Brain microvascular endothelial cell (primary cell): ENCODE measurements at regions not wholly inside any gene's neighbourhood (a gene's known extent, or its start where the extent isn't known, plus 50 kb on each side); places are given as distances from the start of the nearest gene placed in this dataset.

ENCODE experiments used
- DNase-seq: peaks from one replicate; pipeline ENCODE4 v3.0.0-alpha.2; 2020
- H3K27ac ChIP-seq: fragments of 250-450 bp; sonication (Bioruptor Pico); 2 replicates; pipeline ENCODE4 v1.5.1; 2020; ENCODE audit warnings: mild to moderate bottlenecking, moderate library complexity
- H3K27me3 ChIP-seq: fragments of 250-450 bp; sonication (Bioruptor Pico); replicated peaks from 2 replicates; pipeline ENCODE4 v1.5.1; 2020; ENCODE audit warnings: mild to moderate bottlenecking
- H3K36me3 ChIP-seq: fragments of 250-450 bp; sonication (Bioruptor Pico); replicated peaks from 2 replicates; pipeline ENCODE4 v1.5.1; 2020; ENCODE audit warnings: mild to moderate bottlenecking
- H3K4me3 ChIP-seq: 2 replicates; pipeline ENCODE4 v1.5.1; 2011; ENCODE audit warnings: low read depth, mild to moderate bottlenecking, control low read depth, low read length, moderate library complexity
- in situ Hi-C: cut with HindIII; loops from 2 replicates; pipeline ENCODE4 v1.10.0; 2017; ENCODE audit warnings: low sequenced_read_pairs, low pct_ligation_motif_present
- TF ChIP-seq, protein P1 (sequence below): IDR thresholded peaks from 2 replicates; pipeline ENCODE4 v1.5.1; 2011; ENCODE audit warnings: low read depth, mild to moderate bottlenecking, moderate library complexity, low read length, control low read depth, inconsistent platforms; ENCODE audit errors: missing control alignments

DNA sequence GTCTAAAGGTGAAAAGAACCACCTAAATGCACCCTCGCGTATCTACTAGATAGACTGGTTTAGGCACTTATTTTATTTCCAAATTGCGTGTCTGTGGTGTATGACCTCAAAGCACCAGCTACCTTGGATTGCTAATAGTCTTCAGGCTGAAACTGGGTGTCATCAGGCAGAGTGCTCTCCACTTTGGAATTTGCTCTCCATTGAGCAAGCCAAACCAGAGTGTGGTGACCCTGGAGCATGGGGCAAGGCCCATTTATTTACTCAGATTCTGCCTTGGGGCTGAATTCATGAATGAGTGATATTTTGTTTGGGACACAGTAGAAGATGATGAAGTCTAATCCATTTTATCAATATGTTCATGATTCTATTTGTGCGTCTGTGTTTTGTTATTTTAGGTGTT, 812.8 kb upstream of the SLC35B3 start:
- Histone ChIP-seq H3K27ac (no peak overlapping the region), H3K36me3 (no peaks in the 10 kb centered on the region), H3K4me3 (no peak overlapping the region), H3K27me3 (no peaks in the 10 kb centered on the region)
- DNase-seq, result no peak
- TF ChIP-seq, protein P1, sequence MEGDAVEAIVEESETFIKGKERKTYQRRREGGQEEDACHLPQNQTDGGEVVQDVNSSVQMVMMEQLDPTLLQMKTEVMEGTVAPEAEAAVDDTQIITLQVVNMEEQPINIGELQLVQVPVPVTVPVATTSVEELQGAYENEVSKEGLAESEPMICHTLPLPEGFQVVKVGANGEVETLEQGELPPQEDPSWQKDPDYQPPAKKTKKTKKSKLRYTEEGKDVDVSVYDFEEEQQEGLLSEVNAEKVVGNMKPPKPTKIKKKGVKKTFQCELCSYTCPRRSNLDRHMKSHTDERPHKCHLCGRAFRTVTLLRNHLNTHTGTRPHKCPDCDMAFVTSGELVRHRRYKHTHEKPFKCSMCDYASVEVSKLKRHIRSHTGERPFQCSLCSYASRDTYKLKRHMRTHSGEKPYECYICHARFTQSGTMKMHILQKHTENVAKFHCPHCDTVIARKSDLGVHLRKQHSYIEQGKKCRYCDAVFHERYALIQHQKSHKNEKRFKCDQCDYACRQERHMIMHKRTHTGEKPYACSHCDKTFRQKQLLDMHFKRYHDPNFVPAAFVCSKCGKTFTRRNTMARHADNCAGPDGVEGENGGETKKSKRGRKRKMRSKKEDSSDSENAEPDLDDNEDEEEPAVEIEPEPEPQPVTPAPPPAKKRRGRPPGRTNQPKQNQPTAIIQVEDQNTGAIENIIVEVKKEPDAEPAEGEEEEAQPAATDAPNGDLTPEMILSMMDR, result no peak
- in situ Hi-C loops, result no loop called here

DNA sequence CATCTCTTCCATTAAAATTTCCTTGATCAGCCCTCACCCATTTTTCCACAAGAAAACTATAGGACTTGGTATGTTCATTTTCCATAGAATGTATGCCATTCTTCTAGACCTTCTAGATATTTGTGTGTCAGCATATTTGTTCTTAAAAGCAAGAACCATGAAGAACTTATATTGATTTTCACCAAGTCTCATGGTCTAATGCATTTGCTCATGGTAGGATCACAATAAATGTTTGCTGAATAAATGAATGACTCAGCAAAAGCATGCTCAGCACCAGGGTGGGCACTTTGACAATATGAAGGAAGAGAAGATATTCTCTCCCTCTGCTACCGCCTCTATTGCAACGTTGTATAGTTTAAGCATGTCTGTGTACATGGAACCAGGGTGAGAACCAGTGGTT, 805.5 kb upstream of the SLC35B3 start:
- Histone ChIP-seq H3K27ac (no peak overlapping the region), H3K27me3 (no peaks in the 10 kb centered on the region), H3K4me3 (no peak overlapping the region), H3K36me3 (no peaks in the 10 kb centered on the region)
- DNase-seq, result no peak
- TF ChIP-seq, protein P1, result no peak
- in situ Hi-C loops, result no loop called here

DNA sequence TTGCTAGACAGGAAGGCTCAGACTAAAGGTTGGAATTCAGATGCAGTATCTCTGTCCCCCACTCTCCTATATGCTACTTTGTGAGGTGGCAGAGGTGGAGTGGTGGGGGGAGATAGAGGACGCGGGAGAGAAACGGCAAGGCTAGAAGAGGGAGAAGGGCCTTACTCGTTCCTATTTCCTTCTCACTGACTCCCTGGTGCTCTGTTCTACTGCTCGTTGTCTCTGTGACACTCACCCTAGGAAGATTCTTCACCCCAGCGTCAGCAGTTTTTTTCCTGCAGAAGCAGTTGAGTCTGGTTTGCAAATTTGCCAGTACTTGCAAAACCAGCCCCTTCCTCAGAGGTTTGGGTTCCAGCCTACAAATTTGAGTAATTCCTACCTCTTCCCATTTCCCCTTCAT, 801.1 kb upstream of the SLC35B3 start:
- no peak for DNase-seq
- no peaks in the 10 kb centered on the region for H3K27me3 ChIP-seq
- no peaks in the 10 kb centered on the region for H3K36me3 ChIP-seq
- in situ Hi-C loops, result no loop called here
- no peak overlapping the region for H3K4me3 ChIP-seq
- H3K27ac ChIP-seq, result no peak overlapping the region
- TF ChIP-seq, protein P1, result no peak

DNA sequence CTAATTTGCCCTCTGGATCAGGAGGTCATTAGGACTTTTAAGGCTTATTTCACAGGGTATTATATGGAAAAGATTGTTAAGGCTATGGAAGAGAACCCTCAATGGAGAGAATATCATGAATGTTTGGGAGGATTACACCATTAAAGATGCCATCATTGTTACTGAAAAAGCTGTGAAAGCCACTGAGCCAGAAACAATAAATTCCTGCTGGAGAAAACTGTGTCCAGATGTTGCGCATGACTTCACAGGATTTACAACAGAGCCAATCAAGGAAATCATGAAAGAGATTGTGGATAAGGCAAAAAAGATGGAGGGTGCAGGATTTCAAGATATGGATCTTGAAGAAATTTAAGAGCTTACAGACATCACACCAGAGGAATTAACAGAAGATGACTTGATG, 798.3 kb upstream of the SLC35B3 start:
- Histone ChIP-seq H3K27ac (no peak overlapping the region), H3K27me3 (no peaks in the 10 kb centered on the region), H3K36me3 (no peaks in the 10 kb centered on the region), H3K4me3 (no peak overlapping the region)
- TF ChIP-seq, protein P1, result no peak
- in situ Hi-C loops, result no loop called here
- DNase-seq, result no peak

DNA sequence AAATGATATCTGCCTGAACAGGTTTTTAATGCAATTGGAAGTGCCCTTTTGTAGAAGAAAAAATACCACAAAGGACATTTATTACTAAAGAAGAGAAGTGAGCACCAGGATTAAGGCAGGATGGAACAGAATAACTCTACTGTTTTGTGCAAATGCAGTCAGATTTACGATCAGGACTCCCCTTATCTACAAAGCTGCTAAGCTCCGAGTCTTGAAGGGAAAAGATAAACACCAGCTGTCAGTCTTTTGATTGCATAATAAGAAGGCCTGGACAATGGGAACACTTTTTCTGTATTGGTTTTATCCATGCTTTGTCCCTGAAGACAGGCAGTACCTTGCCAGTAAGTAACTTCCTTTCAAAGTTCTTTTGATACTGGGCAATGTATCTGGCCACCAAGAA, 797.9 kb upstream of the SLC35B3 start:
- Histone ChIP-seq H3K27me3 (no peaks in the 10 kb centered on the region), H3K27ac (no peak overlapping the region), H3K36me3 (no peaks in the 10 kb centered on the region), H3K4me3 (no peak overlapping the region)
- DNase-seq, result no peak
- in situ Hi-C loops, result no loop called here
- TF ChIP-seq, protein P1, result no peak

DNA sequence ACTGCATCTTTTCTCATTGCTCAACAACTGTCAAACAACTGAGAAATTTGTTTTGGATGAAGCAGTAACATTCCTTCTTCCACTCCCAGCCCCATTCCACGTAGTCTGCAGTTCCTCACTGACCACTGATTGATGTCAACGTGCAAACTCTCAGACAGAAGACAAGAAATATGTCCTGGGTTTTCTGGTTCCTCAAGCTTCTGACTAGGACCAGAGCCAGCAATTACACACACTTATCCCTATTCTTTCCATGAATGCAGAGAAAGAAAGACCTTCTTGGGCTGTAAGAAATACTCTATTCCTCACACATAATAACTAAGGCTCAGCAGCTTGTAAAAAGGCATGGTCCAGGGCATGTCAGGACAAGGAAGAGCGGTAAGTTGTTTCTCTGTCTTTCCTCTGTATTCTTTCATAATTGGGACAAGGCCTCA, 790.1 kb upstream of the SLC35B3 start:
- Histone ChIP-seq H3K27me3 (no peaks in the 10 kb centered on the region), H3K4me3 (no peak overlapping the region), H3K27ac (no peak overlapping the region), H3K36me3 (no peaks in the 10 kb centered on the region)
- in situ Hi-C loops, result no loop called here
- no peak for DNase-seq
- TF ChIP-seq, protein P1, result no peak
